SK-N-SH (cell line): ENCODE measurements at regions not wholly inside any gene's neighbourhood (a gene's known extent, or its start where the extent isn't known, plus 50 kb on each side); places are given as distances from the start of the nearest gene placed in this dataset.

Experiments
- CHD2 ChIP-seq: fragments of 150-350 bp; IDR thresholded peaks from 2 replicates; pipeline ENCODE4 v1.6.1; 2018; ENCODE audit warnings: low read length; ENCODE audit not compliant: partially characterized antibody
- ELF1 ChIP-seq: IDR thresholded peaks from 2 replicates; pipeline ENCODE4 v1.4.0; 2012
- EP300 ChIP-seq, 2 experiments: IDR thresholded peaks; 2 replicates each; pipeline versions ENCODE4 v1.4.0 to v1.6.1; 2012; ENCODE audit warnings: borderline replicate concordance in 1 of 2, low read depth in 1 of 2, low read length in 1 of 2
- TF ChIP-seq, protein P1 (sequence below): fragments of 200-600 bp; sonication (generic); IDR thresholded peaks from 2 replicates; pipeline ENCODE4 v1.6.1; 2017; ENCODE audit warnings: antibody characterized with exemption, mild to moderate bottlenecking, moderate library complexity
- TF ChIP-seq, protein P2 (sequence below): IDR thresholded peaks from 2 replicates; pipeline ENCODE4 v1.4.0; 2012; ENCODE audit warnings: low read depth, borderline replicate concordance
- TF ChIP-seq, protein P3 (sequence below): IDR thresholded peaks from 2 replicates; pipeline ENCODE4 v1.4.0; 2012; ENCODE audit warnings: low read depth
- TF ChIP-seq, protein P4 (sequence below): fragments of 150-350 bp; IDR thresholded peaks from 2 replicates; pipeline ENCODE4 v1.6.1; 2016; ENCODE audit warnings: mild to moderate bottlenecking, low read depth, low read length

DNA sequence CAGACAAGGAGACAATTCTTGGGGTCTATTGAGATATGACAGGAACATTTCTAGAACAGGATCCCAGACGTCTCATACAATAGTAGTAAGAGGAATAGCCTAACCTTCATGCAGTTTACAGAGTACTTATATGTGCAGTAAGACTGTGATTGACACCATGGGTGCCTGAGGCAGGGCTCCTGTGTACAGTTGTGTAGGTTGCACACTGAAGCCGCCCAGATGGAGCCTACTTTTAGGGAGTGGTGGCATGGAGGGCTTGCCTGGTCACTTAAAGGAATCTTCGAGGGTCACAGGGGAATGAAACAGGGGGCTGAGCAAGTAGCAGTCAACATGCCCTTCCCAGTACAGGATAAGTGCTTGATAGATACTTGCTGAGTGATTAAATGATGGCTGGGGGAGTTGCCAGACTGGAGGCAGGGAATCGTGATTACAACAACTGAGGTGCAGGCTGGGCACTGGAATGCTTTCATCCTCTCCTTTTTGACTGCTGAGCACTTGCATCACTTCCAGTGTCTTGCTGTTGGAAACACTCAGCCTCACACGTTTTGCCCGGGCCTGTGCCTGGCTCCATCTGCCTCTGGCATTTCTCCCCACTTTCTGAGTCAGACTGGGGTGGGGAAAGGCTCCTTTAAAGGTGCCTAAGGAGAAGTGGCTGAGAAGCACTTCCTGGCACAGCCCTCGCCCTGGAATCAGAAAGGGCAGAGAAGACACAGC lies 71.0 kb downstream of the COPRS start:
- peak; percentile 42; the same call in 1 of the 2 replicates for TF ChIP-seq ELF1
- TF ChIP-seq, protein P1, sequence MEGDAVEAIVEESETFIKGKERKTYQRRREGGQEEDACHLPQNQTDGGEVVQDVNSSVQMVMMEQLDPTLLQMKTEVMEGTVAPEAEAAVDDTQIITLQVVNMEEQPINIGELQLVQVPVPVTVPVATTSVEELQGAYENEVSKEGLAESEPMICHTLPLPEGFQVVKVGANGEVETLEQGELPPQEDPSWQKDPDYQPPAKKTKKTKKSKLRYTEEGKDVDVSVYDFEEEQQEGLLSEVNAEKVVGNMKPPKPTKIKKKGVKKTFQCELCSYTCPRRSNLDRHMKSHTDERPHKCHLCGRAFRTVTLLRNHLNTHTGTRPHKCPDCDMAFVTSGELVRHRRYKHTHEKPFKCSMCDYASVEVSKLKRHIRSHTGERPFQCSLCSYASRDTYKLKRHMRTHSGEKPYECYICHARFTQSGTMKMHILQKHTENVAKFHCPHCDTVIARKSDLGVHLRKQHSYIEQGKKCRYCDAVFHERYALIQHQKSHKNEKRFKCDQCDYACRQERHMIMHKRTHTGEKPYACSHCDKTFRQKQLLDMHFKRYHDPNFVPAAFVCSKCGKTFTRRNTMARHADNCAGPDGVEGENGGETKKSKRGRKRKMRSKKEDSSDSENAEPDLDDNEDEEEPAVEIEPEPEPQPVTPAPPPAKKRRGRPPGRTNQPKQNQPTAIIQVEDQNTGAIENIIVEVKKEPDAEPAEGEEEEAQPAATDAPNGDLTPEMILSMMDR = no peak
- TF ChIP-seq, protein P2, sequence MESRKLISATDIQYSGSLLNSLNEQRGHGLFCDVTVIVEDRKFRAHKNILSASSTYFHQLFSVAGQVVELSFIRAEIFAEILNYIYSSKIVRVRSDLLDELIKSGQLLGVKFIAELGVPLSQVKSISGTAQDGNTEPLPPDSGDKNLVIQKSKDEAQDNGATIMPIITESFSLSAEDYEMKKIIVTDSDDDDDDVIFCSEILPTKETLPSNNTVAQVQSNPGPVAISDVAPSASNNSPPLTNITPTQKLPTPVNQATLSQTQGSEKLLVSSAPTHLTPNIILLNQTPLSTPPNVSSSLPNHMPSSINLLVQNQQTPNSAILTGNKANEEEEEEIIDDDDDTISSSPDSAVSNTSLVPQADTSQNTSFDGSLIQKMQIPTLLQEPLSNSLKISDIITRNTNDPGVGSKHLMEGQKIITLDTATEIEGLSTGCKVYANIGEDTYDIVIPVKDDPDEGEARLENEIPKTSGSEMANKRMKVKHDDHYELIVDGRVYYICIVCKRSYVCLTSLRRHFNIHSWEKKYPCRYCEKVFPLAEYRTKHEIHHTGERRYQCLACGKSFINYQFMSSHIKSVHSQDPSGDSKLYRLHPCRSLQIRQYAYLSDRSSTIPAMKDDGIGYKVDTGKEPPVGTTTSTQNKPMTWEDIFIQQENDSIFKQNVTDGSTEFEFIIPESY = no peak
- TF ChIP-seq, protein P3, sequence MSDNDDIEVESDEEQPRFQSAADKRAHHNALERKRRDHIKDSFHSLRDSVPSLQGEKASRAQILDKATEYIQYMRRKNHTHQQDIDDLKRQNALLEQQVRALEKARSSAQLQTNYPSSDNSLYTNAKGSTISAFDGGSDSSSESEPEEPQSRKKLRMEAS = peak; percentile 97
- TF ChIP-seq CHD2 = no peak
- TF ChIP-seq EP300 (IDR thresholded peaks at IDR 0.05; ENCODE audit: borderline replicate concordance in 1 of 2, low read depth in 1 of 2, low read length in 1 of 2) = peak in 1 of 2 experiments; percentile 31; a peak in 1 of 4 replicates
- TF ChIP-seq, protein P4, sequence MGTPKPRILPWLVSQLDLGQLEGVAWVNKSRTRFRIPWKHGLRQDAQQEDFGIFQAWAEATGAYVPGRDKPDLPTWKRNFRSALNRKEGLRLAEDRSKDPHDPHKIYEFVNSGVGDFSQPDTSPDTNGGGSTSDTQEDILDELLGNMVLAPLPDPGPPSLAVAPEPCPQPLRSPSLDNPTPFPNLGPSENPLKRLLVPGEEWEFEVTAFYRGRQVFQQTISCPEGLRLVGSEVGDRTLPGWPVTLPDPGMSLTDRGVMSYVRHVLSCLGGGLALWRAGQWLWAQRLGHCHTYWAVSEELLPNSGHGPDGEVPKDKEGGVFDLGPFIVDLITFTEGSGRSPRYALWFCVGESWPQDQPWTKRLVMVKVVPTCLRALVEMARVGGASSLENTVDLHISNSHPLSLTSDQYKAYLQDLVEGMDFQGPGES = no peak
